WTC11 (cell line): ENCODE measurements at regions not wholly inside any gene's neighbourhood (a gene's known extent, or its start where the extent isn't known, plus 50 kb on each side); places are given as distances from the start of the nearest gene placed in this dataset.

Experiments used
- ATAC-seq: fragments of 200-7000 bp; cut with Tn5 transposase; 2 replicates; pipeline ENCODE4 v1.10.0; 2021; ENCODE audit warnings: mild to moderate bottlenecking, moderate library complexity
- CTCF ChIA-PET: fragments of 300-600 bp; sonication (Branson Sonifier 250); formaldehyde crosslinking; loops from one replicate; lab custom pipeline; 2021; ENCODE audit warnings: antibody characterized with exemption; lab: Charles Lee
- POLR2A ChIA-PET: fragments of 350-600 bp; sonication (Branson Sonifier 250); formaldehyde crosslinking; loops from one replicate; lab custom pipeline; 2021; ENCODE audit warnings: antibody characterized with exemption; lab: Charles Lee
- DNase-seq: peaks from one replicate; pipeline ENCODE4 v3.0.0; 2021; ENCODE audit warnings: low spot score
- H3K27ac Mint-ChIP-seq: 2 replicates; pipeline ENCODE4 v1.8.0; 2021; ENCODE audit warnings: mixed read lengths
- H3K27me3 Mint-ChIP-seq: 2 replicates; pipeline ENCODE4 v1.8.0; 2021; ENCODE audit warnings: low read depth, mild to moderate bottlenecking, moderate library complexity, mixed read lengths
- H3K36me3 Mint-ChIP-seq: 2 replicates; pipeline ENCODE4 v1.8.0; 2021; ENCODE audit warnings: mixed read lengths
- H3K4me1 Mint-ChIP-seq: 2 replicates; pipeline ENCODE4 v1.8.0; 2022; ENCODE audit warnings: mixed read lengths
- H3K4me3 Mint-ChIP-seq: 2 replicates; pipeline ENCODE4 v1.8.0; 2021; ENCODE audit warnings: mild to moderate bottlenecking, moderate library complexity, mixed read lengths
- H3K9me3 Mint-ChIP-seq: 2 replicates; pipeline ENCODE4 v1.8.0; 2021; ENCODE audit warnings: mixed read lengths
- EMX1 ChIP-seq: fragments of 250-450 bp; sonication (Bioruptor Pico); IDR thresholded peaks from 2 replicates; pipeline ENCODE4 v1.8.0; 2021; ENCODE audit warnings: mild to moderate bottlenecking
- ESRRA ChIP-seq: sonication (generic); formaldehyde crosslinking; IDR thresholded peaks from 2 replicates; pipeline ENCODE4 v1.8.1; 2022; ENCODE audit warnings: mild to moderate bottlenecking, missing genetic modification reagents, borderline replicate concordance
- ETV6 ChIP-seq: sonication (generic); formaldehyde crosslinking; IDR thresholded peaks from 2 replicates; pipeline ENCODE4 v1.8.1; 2022; ENCODE audit warnings: mild to moderate bottlenecking, missing genetic modification reagents
- SMAD3 ChIP-seq: sonication (generic); formaldehyde crosslinking; IDR thresholded peaks from 2 replicates; pipeline ENCODE4 v1.8.0; 2022; ENCODE audit warnings: missing genetic modification reagents, mild to moderate bottlenecking, borderline replicate concordance
- ZBTB21 ChIP-seq: sonication (generic); formaldehyde crosslinking; IDR thresholded peaks from 2 replicates; pipeline ENCODE4 v1.8.1; 2023; ENCODE audit warnings: mild to moderate bottlenecking, missing genetic modification reagents, borderline replicate concordance
- ZNF671 ChIP-seq: fragments of 250-450 bp; sonication (Bioruptor Pico); IDR thresholded peaks from 2 replicates; pipeline ENCODE4 v1.8.0; 2021; ENCODE audit warnings: mild to moderate bottlenecking
- TF ChIP-seq, protein P1 (sequence below): sonication (generic); formaldehyde crosslinking; IDR thresholded peaks from 2 replicates; pipeline ENCODE4 v1.8.1; 2022; ENCODE audit warnings: missing genetic modification reagents, borderline replicate concordance
- TF ChIP-seq, protein P2 (sequence below): fragments of 250-450 bp; sonication (Bioruptor Pico); IDR thresholded peaks from 2 replicates; pipeline ENCODE4 v1.9.0; 2021; ENCODE audit warnings: moderate library complexity, mild to moderate bottlenecking, inconsistent platforms, borderline replicate concordance
- TF ChIP-seq, protein P3 (sequence below): sonication (generic); formaldehyde crosslinking; IDR thresholded peaks from 2 replicates; pipeline ENCODE4 v1.8.1; 2022; ENCODE audit warnings: mild to moderate bottlenecking, missing genetic modification reagents, moderate library complexity, borderline replicate concordance
- TF ChIP-seq, protein P4 (sequence below): sonication (generic); formaldehyde crosslinking; IDR thresholded peaks from 2 replicates; pipeline ENCODE4 v1.8.1; 2023; ENCODE audit warnings: mild to moderate bottlenecking, moderate library complexity, missing genetic modification reagents
- TF ChIP-seq, protein P5 (sequence below): fragments of 250-450 bp; sonication (Bioruptor Pico); IDR thresholded peaks from 2 replicates; pipeline ENCODE4 v1.9.0; 2021; ENCODE audit warnings: mild to moderate bottlenecking
- TF ChIP-seq, protein P6 (sequence below): fragments of 250-450 bp; sonication (Bioruptor Pico); IDR thresholded peaks from 2 replicates; pipeline ENCODE4 v2.1.2; 2022; ENCODE audit warnings: mild to moderate bottlenecking, moderate library complexity
- TF ChIP-seq, protein P7 (sequence below): sonication (generic); formaldehyde crosslinking; IDR thresholded peaks from 2 replicates; pipeline ENCODE4 v1.8.0; 2022; ENCODE audit warnings: missing genetic modification reagents
- TF ChIP-seq, protein P8 (sequence below): fragments of 250-450 bp; sonication (Bioruptor Pico); IDR thresholded peaks from 2 replicates; pipeline ENCODE4 v1.9.0; 2021; ENCODE audit warnings: mild to moderate bottlenecking

DNA sequence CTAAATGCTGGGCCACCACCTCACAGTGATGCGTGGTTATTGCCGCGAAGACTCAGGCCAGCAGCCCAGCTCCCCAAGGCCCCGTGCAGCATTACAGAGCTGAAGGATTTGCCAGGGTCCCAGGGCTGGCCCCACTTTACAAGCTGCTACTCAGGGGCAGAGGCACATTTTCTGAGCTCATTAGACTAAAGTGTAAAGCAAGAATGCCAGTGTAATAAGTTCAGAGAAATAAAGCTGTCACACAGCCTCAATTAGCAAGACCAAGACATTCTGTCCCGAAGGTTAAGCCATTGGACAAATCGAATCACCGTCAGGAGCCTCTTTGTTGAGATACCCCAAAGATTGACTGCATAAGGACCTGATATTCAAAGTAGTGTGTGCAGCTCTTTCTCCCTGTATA is 428.4 kb downstream of the EFNB2 start:
- Mint-ChIP-seq H3K9me3 (no peaks in the 10 kb centered on the region), H3K27me3 (no peaks in the 10 kb centered on the region), H3K4me1 (peaks cover 46% of the 10 kb centered on the region), H3K36me3 (no peaks in the 10 kb centered on the region; the same call in 1 of the 2 replicates), H3K4me3 (no peak overlapping the region), H3K27ac (no peak overlapping the region)
- ATAC-seq (no peak), DNase-seq (no peak)
- ChIA-PET CTCF (interaction anchor here (1.1 kb wide), 1 partner anchor 125 kb away, joined by 3 read pairs; no protein-coding TSS in a partner anchor), POLR2A (no interaction called here)
- TF ChIP-seq, protein P1, sequence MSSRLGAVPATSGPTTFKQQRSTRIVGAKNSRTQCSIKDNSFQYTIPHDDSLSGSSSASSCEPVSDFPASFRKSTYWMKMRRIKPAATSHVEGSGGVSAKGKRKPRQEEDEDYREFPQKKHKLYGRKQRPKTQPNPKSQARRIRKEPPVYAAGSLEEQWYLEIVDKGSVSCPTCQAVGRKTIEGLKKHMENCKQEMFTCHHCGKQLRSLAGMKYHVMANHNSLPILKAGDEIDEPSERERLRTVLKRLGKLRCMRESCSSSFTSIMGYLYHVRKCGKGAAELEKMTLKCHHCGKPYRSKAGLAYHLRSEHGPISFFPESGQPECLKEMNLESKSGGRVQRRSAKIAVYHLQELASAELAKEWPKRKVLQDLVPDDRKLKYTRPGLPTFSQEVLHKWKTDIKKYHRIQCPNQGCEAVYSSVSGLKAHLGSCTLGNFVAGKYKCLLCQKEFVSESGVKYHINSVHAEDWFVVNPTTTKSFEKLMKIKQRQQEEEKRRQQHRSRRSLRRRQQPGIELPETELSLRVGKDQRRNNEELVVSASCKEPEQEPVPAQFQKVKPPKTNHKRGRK (CRISPR knock-in tag): no peak

DNA sequence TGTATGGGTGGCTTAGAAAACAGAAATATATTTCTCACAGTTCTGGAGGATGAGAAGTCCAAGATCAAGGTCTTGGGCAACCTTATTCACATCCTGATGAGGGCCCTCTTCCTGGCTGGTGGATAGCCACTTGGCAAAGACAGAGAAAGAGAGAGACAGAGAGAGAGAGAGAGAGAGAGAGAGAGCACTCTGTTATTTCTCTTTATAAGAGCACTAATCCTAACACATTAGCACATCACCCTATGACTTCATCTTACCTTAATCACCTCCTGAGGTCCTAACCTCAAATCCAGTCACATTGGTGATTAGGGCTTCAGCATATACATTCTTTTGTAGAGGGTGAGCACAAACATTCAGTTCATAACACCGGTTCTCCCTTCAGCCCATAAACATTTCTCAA is 430.3 kb downstream of the EFNB2 start:
- ATAC-seq: no peak
- H3K4me1 Mint-ChIP-seq: peaks cover 63% of the 10 kb centered on the region
- TF ChIP-seq, protein P2, sequence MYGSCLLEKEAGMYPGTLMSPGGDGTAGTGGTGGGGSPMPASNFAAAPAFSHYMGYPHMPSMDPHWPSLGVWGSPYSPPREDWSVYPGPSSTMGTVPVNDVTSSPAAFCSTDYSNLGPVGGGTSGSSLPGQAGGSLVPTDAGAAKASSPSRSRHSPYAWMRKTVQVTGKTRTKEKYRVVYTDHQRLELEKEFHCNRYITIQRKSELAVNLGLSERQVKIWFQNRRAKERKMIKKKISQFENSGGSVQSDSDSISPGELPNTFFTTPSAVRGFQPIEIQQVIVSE (CRISPR knock-in tag): no peak
- TF ChIP-seq ZNF671 (CRISPR knock-in tag): no peak
- TF ChIP-seq ESRRA (CRISPR knock-in tag): no peak
- TF ChIP-seq EMX1 (CRISPR knock-in tag): no peak
- TF ChIP-seq, protein P3, sequence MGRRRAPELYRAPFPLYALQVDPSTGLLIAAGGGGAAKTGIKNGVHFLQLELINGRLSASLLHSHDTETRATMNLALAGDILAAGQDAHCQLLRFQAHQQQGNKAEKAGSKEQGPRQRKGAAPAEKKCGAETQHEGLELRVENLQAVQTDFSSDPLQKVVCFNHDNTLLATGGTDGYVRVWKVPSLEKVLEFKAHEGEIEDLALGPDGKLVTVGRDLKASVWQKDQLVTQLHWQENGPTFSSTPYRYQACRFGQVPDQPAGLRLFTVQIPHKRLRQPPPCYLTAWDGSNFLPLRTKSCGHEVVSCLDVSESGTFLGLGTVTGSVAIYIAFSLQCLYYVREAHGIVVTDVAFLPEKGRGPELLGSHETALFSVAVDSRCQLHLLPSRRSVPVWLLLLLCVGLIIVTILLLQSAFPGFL: no peak
- TF ChIP-seq, protein P4, sequence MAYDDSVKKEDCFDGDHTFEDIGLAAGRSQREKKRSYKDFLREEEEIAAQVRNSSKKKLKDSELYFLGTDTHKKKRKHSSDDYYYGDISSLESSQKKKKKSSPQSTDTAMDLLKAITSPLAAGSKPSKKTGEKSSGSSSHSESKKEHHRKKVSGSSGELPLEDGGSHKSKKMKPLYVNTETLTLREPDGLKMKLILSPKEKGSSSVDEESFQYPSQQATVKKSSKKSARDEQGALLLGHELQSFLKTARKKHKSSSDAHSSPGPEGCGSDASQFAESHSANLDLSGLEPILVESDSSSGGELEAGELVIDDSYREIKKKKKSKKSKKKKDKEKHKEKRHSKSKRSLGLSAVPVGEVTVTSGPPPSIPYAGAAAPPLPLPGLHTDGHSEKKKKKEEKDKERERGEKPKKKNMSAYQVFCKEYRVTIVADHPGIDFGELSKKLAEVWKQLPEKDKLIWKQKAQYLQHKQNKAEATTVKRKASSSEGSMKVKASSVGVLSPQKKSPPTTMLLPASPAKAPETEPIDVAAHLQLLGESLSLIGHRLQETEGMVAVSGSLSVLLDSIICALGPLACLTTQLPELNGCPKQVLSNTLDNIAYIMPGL (CRISPR knock-in tag): no peak
- TF ChIP-seq, all 79 proteins: peak for 0
- no peak overlapping the region for H3K4me3 Mint-ChIP-seq
- no peaks in the 10 kb centered on the region for H3K27me3 Mint-ChIP-seq
- ChIA-PET POLR2A (no interaction called here), CTCF (no interaction called here)
- H3K9me3 Mint-ChIP-seq: no peaks in the 10 kb centered on the region
- no peak overlapping the region for H3K27ac Mint-ChIP-seq
- no peaks in the 10 kb centered on the region; the same call in 1 of the 2 replicates for H3K36me3 Mint-ChIP-seq
- DNase-seq: no peak

DNA sequence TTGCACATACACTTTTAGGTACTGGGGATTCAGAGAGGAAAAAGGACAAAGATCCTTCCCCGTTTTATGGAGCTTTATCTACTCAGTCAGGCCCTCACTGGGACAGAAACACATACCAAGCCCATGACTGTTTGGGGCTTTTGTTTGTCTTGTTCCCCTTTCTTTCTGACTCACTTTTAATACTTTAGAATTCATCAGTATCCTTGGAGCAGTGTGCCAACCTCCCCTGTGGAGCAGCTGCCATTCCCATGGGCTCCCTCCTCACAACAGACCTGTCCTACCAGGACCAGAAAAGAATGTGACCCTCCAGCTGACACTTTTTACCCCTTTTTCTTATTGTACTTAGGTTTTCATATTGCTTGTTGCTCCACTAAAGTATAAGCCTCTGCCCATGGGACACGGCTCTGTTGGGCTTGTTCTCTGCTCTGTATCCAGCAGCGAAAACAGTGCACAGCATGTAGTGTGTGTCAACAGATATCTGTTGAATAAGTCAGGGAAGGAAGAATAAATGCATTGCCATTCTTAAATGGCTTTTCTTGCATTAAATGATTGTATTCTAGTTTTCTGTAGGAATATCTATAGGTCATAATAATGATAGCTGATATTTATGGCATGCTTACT is 431.1 kb downstream of the EFNB2 start:
- ChIA-PET CTCF (no interaction called here), POLR2A (no interaction called here)
- peaks cover 71% of the 10 kb centered on the region for H3K4me1 Mint-ChIP-seq
- H3K4me3 Mint-ChIP-seq: no peak overlapping the region
- DNase-seq: no peak
- no peaks in the 10 kb centered on the region for H3K27me3 Mint-ChIP-seq
- ATAC-seq: no peak
- no peaks in the 10 kb centered on the region; the same call in 1 of the 2 replicates for H3K36me3 Mint-ChIP-seq
- no peaks in the 10 kb centered on the region for H3K9me3 Mint-ChIP-seq
- H3K27ac Mint-ChIP-seq: no peak overlapping the region
- TF ChIP-seq ETV6 (CRISPR knock-in tag) (no peak), SMAD3 (no peak), ZBTB21 (no peak)
- TF ChIP-seq, protein P5, sequence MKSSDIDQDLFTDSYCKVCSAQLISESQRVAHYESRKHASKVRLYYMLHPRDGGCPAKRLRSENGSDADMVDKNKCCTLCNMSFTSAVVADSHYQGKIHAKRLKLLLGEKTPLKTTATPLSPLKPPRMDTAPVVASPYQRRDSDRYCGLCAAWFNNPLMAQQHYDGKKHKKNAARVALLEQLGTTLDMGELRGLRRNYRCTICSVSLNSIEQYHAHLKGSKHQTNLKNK (CRISPR knock-in tag): no peak
- TF ChIP-seq, protein P6, sequence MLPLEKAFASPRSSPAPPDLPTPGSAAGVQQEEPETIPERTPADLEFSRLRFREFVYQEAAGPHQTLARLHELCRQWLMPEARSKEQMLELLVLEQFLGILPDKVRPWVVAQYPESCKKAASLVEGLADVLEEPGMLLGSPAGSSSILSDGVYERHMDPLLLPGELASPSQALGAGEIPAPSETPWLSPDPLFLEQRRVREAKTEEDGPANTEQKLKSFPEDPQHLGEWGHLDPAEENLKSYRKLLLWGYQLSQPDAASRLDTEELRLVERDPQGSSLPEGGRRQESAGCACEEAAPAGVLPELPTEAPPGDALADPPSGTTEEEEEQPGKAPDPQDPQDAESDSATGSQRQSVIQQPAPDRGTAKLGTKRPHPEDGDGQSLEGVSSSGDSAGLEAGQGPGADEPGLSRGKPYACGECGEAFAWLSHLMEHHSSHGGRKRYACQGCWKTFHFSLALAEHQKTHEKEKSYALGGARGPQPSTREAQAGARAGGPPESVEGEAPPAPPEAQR: no peak
- TF ChIP-seq, protein P7, sequence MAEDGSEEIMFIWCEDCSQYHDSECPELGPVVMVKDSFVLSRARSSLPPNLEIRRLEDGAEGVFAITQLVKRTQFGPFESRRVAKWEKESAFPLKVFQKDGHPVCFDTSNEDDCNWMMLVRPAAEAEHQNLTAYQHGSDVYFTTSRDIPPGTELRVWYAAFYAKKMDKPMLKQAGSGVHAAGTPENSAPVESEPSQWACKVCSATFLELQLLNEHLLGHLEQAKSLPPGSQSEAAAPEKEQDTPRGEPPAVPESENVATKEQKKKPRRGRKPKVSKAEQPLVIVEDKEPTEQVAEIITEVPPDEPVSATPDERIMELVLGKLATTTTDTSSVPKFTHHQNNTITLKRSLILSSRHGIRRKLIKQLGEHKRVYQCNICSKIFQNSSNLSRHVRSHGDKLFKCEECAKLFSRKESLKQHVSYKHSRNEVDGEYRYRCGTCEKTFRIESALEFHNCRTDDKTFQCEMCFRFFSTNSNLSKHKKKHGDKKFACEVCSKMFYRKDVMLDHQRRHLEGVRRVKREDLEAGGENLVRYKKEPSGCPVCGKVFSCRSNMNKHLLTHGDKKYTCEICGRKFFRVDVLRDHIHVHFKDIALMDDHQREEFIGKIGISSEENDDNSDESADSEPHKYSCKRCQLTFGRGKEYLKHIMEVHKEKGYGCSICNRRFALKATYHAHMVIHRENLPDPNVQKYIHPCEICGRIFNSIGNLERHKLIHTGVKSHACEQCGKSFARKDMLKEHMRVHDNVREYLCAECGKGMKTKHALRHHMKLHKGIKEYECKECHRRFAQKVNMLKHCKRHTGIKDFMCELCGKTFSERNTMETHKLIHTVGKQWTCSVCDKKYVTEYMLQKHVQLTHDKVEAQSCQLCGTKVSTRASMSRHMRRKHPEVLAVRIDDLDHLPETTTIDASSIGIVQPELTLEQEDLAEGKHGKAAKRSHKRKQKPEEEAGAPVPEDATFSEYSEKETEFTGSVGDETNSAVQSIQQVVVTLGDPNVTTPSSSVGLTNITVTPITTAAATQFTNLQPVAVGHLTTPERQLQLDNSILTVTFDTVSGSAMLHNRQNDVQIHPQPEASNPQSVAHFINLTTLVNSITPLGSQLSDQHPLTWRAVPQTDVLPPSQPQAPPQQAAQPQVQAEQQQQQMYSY (CRISPR knock-in tag): no peak
- TF ChIP-seq, protein P8, sequence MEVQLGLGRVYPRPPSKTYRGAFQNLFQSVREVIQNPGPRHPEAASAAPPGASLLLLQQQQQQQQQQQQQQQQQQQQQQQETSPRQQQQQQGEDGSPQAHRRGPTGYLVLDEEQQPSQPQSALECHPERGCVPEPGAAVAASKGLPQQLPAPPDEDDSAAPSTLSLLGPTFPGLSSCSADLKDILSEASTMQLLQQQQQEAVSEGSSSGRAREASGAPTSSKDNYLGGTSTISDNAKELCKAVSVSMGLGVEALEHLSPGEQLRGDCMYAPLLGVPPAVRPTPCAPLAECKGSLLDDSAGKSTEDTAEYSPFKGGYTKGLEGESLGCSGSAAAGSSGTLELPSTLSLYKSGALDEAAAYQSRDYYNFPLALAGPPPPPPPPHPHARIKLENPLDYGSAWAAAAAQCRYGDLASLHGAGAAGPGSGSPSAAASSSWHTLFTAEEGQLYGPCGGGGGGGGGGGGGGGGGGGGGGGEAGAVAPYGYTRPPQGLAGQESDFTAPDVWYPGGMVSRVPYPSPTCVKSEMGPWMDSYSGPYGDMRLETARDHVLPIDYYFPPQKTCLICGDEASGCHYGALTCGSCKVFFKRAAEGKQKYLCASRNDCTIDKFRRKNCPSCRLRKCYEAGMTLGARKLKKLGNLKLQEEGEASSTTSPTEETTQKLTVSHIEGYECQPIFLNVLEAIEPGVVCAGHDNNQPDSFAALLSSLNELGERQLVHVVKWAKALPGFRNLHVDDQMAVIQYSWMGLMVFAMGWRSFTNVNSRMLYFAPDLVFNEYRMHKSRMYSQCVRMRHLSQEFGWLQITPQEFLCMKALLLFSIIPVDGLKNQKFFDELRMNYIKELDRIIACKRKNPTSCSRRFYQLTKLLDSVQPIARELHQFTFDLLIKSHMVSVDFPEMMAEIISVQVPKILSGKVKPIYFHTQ: no peak
